Gastrocnemius medialis (tissue), 4 donors: ENCODE measurements at regions not wholly inside any gene's neighbourhood (a gene's known extent, or its start where the extent isn't known, plus 50 kb on each side); places are given as distances from the start of the nearest gene placed in this dataset.
A peak's percentile ranks its signal among the peaks of the same experiment; 100 is the strongest.

Experiments
- ATAC-seq, 2 donors: fragments of 150-250 bp; one replicate each; pipeline ENCODE4 v1.9.1; 2016
- DNase-seq, 2 donors: peaks; one replicate each; pipeline ENCODE4 v3.0.0-alpha.2; 2019
- H3K27ac ChIP-seq, 4 donors: fragments of 200-600 bp; sonication (generic); 1 replicate in 1 of 4; 2 replicates in 3 of 4; pipeline ENCODE4 v1.5.1; 2016 to 2018; ENCODE audit warnings: mild to moderate bottlenecking in 2 of 4, moderate library complexity in 1 of 4
- H3K27me3 ChIP-seq, 3 donors: fragments of 200-600 bp; sonication (generic) in 2 of 3; 1 replicate in 1 of 3; 2 replicates in 2 of 3; pipeline versions ENCODE4 v1.5.1 to v1.6.0; 2016 to 2019; ENCODE audit warnings: mild to moderate bottlenecking in 1 of 3, moderate library complexity in 1 of 3
- H3K36me3 ChIP-seq, 2 donors: fragments of 200-600 bp; sonication (generic) in 1 of 2; one replicate each; pipeline ENCODE4 v1.5.1; 2017 to 2018
- H3K4me1 ChIP-seq, 2 donors: fragments of 200-600 bp; sonication (generic) in 1 of 2; one replicate each; pipeline ENCODE4 v1.5.1; 2016 to 2017; ENCODE audit warnings: mild to moderate bottlenecking in 2 of 2
- H3K4me3 ChIP-seq, 4 donors: fragments of 200-600 bp; sonication (generic) in 3 of 4; 1 replicate in 1 of 4; 2 replicates in 3 of 4; pipeline ENCODE4 v1.5.1; 2016 to 2019; ENCODE audit warnings: mild to moderate bottlenecking in 2 of 4
- H3K9me3 ChIP-seq, 3 donors: fragments of 200-600 bp; sonication (generic) in 2 of 3; 1 replicate in 1 of 3; 2 replicates in 2 of 3; pipeline ENCODE4 v1.5.1; 2016 to 2019
- CTCF ChIP-seq, 5 experiments: fragments of 450-650 bp in 3 of 5; fragments of 200-600 bp in 2 of 5; sonication (generic) in 2 of 5; IDR thresholded peaks in 4 of 5; conservative IDR thresholded peaks in 1 of 5; 1 replicate in 4 of 5; 2 replicates in 1 of 5; pipeline ENCODE4 v1.5.1; 2016 to 2019; ENCODE audit warnings: antibody characterized with exemption in 5 of 5, mild to moderate bottlenecking in 3 of 5, moderate library complexity in 3 of 5
- POLR2A ChIP-seq, 2 donors: fragments of 450-650 bp; IDR thresholded peaks; one replicate each; pipeline ENCODE4 v1.6.1; 2017; ENCODE audit warnings: antibody characterized with exemption in 2 of 2, mild to moderate bottlenecking in 2 of 2, moderate library complexity in 2 of 2
- in situ Hi-C, 4 donors: fragments of 200-750 bp; cut with MboI; loops; one replicate each; pipeline versions ENCODE4 v1.15.0 to v1.8.0; 2017; ENCODE audit warnings: low sequenced_read_pairs in 4 of 4
- intact Hi-C: fragments of 100-400 bp; cut with DNase I; formaldehyde crosslinking; loops from one replicate; pipeline ENCODE4 v1.15.1; 2023; ENCODE audit warnings: low total_unique reads

DNA sequence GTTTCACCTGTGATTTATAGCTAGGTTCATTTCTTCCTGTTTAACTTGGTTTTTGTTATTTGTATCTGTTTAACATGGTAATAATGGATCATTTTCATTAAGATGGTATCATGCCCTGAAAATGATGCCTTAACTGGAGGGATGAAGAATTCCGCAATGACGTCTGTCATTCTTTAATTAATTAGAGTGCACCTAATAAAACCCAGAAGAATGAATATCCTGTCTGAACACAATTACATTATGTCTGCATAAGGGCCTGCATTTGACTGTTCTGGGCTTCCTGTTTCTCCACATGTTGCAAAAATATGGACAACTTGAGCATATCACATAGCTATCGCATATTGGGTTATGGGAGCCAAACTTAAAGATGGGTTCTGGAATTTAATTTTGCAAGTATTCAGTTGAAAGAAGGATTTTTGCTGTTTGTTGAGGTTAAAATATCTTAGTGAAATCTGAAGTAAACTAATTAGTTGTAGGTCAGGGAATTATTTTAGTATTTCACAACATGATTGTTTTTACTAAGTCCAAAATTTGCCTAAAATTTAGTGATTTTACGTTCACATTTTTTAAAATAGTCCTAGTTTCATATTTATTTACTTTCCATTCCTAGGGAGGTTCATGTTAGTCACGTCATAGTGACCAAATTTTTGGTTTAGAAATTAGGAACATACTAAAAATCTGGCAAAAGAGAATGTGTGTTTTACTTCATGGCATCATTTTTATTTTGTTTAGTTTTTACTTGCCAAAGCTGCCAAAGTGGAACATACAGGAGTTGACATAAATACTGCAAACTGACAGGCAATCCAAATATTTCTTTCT is 321.0 kb upstream of the TGFBR2 start:
- in situ Hi-C loops: no loop called here
- no peaks in the 10 kb centered on the region for H3K27me3 ChIP-seq
- intact Hi-C loops: loop anchor here (5.0 to 10.0 kb wide), 2 partner anchors 53 to 409 kb away; no protein-coding TSS in a partner anchor
- TF ChIP-seq POLR2A (IDR thresholded peaks at IDR 0.05) (no peak), CTCF (IDR thresholded peaks at IDR 0.05 in 4 of 5, conservative IDR thresholded peaks at IDR 0.05 in 1 of 5) (no peak)
- no peaks in the 10 kb centered on the region for H3K36me3 ChIP-seq
- ATAC-seq (no peak), DNase-seq (no peak)
- peaks cover 12 to 38% of the 10 kb centered on the region in 2 donors for H3K4me1 ChIP-seq
- no peak overlapping the region for H3K4me3 ChIP-seq
- no peaks in the 10 kb centered on the region for H3K9me3 ChIP-seq
- H3K27ac ChIP-seq: peak overlapping the region in 3 of 4 donors; percentile 39 to 73 (median 56)

GRCh38 chr3:30286007-30286669 is 320.3 kb upstream of the TGFBR2 start:
- Histone ChIP-seq H3K4me3 (no peak overlapping the region), H3K4me1 (peaks cover 12 to 38% of the 10 kb centered on the region in 2 donors), H3K9me3 (no peaks in the 10 kb centered on the region), H3K36me3 (no peaks in the 10 kb centered on the region), H3K27me3 (no peaks in the 10 kb centered on the region), H3K27ac (peak overlapping the region; percentile 39 to 73 (median 51))
- DNase-seq (peak; percentile 65), ATAC-seq (peak; percentile 88 to 95)
- no peak for TF ChIP-seq CTCF (IDR thresholded peaks at IDR 0.05 in 4 of 5, conservative IDR thresholded peaks at IDR 0.05 in 1 of 5)
- no peak for TF ChIP-seq POLR2A (IDR thresholded peaks at IDR 0.05)
- in situ Hi-C loops: no loop called here
- intact Hi-C loops: loop anchor here (5.0 to 10.0 kb wide), 2 partner anchors 54 to 409 kb away; no protein-coding TSS in a partner anchor

- Histone ChIP-seq H3K27ac (peak overlapping the region in 2 of 4 donors; percentile 56 to 73), H3K27me3 (no peaks in the 10 kb centered on the region), H3K4me1 (peaks cover 12 to 38% of the 10 kb centered on the region in 2 donors), H3K9me3 (no peaks in the 10 kb centered on the region), H3K4me3 (no peak overlapping the region), H3K36me3 (no peaks in the 10 kb centered on the region)
- DNase-seq (no peak), ATAC-seq (no peak)
- intact Hi-C loops: loop anchor here (5.0 to 10.0 kb wide), 2 partner anchors 55 to 408 kb away; no protein-coding TSS in a partner anchor
- in situ Hi-C loops: no loop called here
- TF ChIP-seq POLR2A (IDR thresholded peaks at IDR 0.05): no peak
- no peak for TF ChIP-seq CTCF (IDR thresholded peaks at IDR 0.05 in 4 of 5, conservative IDR thresholded peaks at IDR 0.05 in 1 of 5)
These were observed 319.6 kb upstream of the TGFBR2 start for GRCh38 chr3:30286811-30287210.

- in situ Hi-C loops: no loop called here
- Histone ChIP-seq H3K36me3 (no peaks in the 10 kb centered on the region), H3K4me3 (no peak overlapping the region), H3K27ac (no peak overlapping the region), H3K4me1 (peaks cover 12 to 29% of the 10 kb centered on the region in 2 donors), H3K27me3 (no peaks in the 10 kb centered on the region), H3K9me3 (no peaks in the 10 kb centered on the region)
- DNase-seq (no peak), ATAC-seq (no peak)
- TF ChIP-seq CTCF (IDR thresholded peaks at IDR 0.05 in 4 of 5, conservative IDR thresholded peaks at IDR 0.05 in 1 of 5) (no peak), POLR2A (IDR thresholded peaks at IDR 0.05) (no peak)
- intact Hi-C loops: loop anchor here (5.0 to 10.0 kb wide), 2 partner anchors 57 to 406 kb away; no protein-coding TSS in a partner anchor
These were observed 317.6 kb upstream of the TGFBR2 start for GRCh38 chr3:30288830-30289229.
